Keratinocyte (primary cell): ENCODE measurements at regions not wholly inside any gene's neighbourhood (a gene's known extent, or its start where the extent isn't known, plus 50 kb on each side); places are given as distances from the start of the nearest gene placed in this dataset.

Source experiments
- DNase-seq: peaks from one replicate; pipeline ENCODE4 v3.0.0-alpha.2; 2011; ENCODE audit warnings: low read depth, missing footprints, low spot score
- FAIRE-seq: peaks from 2 replicates; lab custom pipeline; 2011; peaks lifted over from hg19 to GRCh38; lab: Jason Lieb, UNC
- H2AFZ ChIP-seq: 2 replicates; pipeline ENCODE4 v1.6.0; 2012; ENCODE audit warnings: low read length, control low read depth, inconsistent platforms; ENCODE audit not compliant: control insufficient read depth
- H3K27ac ChIP-seq: 2 replicates; pipeline ENCODE4 v1.5.1; 2011; ENCODE audit warnings: low read length; ENCODE audit not compliant: control insufficient read depth, insufficient read depth
- H3K27me3 ChIP-seq: 3 replicates; pipeline ENCODE4 v1.6.0; 2011; ENCODE audit warnings: low read length; ENCODE audit not compliant: control insufficient read depth, insufficient read depth; ENCODE audit errors: extremely low read depth
- H3K36me3 ChIP-seq, 2 experiments: 2 replicates in 1 of 2; 3 replicates in 1 of 2; pipeline ENCODE4 v1.5.1; 2011; ENCODE audit warnings: low read length in 2 of 2, mild to moderate bottlenecking in 1 of 2; ENCODE audit not compliant: control insufficient read depth in 2 of 2, insufficient read depth in 2 of 2; ENCODE audit errors: extremely low read depth in 1 of 2
- H3K4me1 ChIP-seq: 3 replicates; pipeline ENCODE4 v1.5.1; 2011; ENCODE audit warnings: low read length; ENCODE audit not compliant: control insufficient read depth, insufficient read depth; ENCODE audit errors: extremely low read depth
- H3K4me2 ChIP-seq: 3 replicates; pipeline ENCODE4 v1.6.0; 2011; ENCODE audit warnings: low read depth, low read length; ENCODE audit not compliant: control insufficient read depth, insufficient read depth; ENCODE audit errors: extremely low read depth
- H3K4me3 ChIP-seq, 3 experiments: fragments of 200-600 bp in 1 of 3; sonication (generic) in 1 of 3; 2 replicates in 2 of 3; 3 replicates in 1 of 3; pipeline ENCODE4 v1.5.1; 2011 to 2016; ENCODE audit warnings: low read length in 3 of 3, mild to moderate bottlenecking in 3 of 3, control low read depth in 2 of 3, inconsistent platforms in 1 of 3, low read depth in 1 of 3, mixed read lengths in 1 of 3, mixed run types in 1 of 3, moderate library complexity in 1 of 3; ENCODE audit not compliant: control insufficient read depth in 2 of 3, insufficient read depth in 2 of 3; ENCODE audit errors: extremely low read depth in 1 of 3
- H3K79me2 ChIP-seq: 2 replicates; pipeline ENCODE4 v1.6.0; 2012; ENCODE audit warnings: low read length; ENCODE audit not compliant: control insufficient read depth, insufficient read depth
- H3K9ac ChIP-seq: 3 replicates; pipeline ENCODE4 v1.6.0; 2011; ENCODE audit warnings: low read length; ENCODE audit not compliant: control insufficient read depth, insufficient read depth; ENCODE audit errors: extremely low read depth
- H3K9me1 ChIP-seq: 3 replicates; pipeline ENCODE4 v1.6.0; 2011; ENCODE audit warnings: low read length; ENCODE audit not compliant: control insufficient read depth, insufficient read depth; ENCODE audit errors: extremely low read depth
- H3K9me3 ChIP-seq: 2 replicates; pipeline ENCODE4 v1.5.1; 2012; ENCODE audit warnings: low read depth, low read length; ENCODE audit not compliant: control insufficient read depth
- H4K20me1 ChIP-seq: 3 replicates; pipeline ENCODE4 v1.6.0; 2011; ENCODE audit warnings: low read length; ENCODE audit not compliant: control insufficient read depth, insufficient read depth; ENCODE audit errors: extremely low read depth
- EZH2 ChIP-seq: IDR thresholded peaks from one replicate; pipeline ENCODE4 v1.6.1; 2012; ENCODE audit warnings: inconsistent platforms, mild to moderate bottlenecking, low read length, moderate library complexity
- dilution Hi-C: fragments of 300-500 bp; cut with MboI; formaldehyde crosslinking; loops from one replicate; pipeline ENCODE4 v1.7.0; 2020; ENCODE audit warnings: low sequenced_read_pairs; ENCODE audit not compliant: extremely low pct_ligation_motif_present
- TF ChIP-seq, protein P1 (sequence below), 3 experiments: IDR thresholded peaks in 1 of 3; conservative IDR thresholded peaks in 1 of 3; optimal IDR thresholded peaks in 1 of 3; 2 replicates in 2 of 3; 3 replicates in 1 of 3; pipeline versions ENCODE3 to v1.5.1; 2011; ENCODE audit warnings: low read length in 3 of 3, mild to moderate bottlenecking in 3 of 3, moderate library complexity in 2 of 3, control low read depth in 1 of 3, inconsistent platforms in 1 of 3; ENCODE audit not compliant: insufficient read depth in 2 of 3; ENCODE audit errors: extremely low read depth in 1 of 3

DNA sequence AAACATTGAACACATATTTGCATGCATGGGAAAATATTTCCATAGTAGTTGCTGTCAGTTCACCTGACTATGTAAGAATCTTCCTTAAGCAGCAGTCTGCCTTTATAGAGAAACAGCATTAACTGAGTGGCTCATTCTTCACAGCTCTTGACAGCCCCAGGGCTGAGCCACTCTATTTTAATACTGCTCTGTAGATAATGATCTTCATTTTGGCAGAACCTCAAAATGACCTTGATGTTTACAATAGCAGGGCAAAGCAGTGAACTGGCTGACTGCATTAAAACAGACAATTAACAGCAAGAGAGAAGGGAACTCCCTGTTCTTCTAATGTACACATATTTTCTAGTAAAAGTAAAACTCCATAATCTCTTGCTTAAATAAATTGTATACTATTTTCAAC lies 580.6 kb upstream of the SOX11 start:
- dilution Hi-C loops: no loop called here
- no peak for TF ChIP-seq EZH2
- TF ChIP-seq, protein P1, sequence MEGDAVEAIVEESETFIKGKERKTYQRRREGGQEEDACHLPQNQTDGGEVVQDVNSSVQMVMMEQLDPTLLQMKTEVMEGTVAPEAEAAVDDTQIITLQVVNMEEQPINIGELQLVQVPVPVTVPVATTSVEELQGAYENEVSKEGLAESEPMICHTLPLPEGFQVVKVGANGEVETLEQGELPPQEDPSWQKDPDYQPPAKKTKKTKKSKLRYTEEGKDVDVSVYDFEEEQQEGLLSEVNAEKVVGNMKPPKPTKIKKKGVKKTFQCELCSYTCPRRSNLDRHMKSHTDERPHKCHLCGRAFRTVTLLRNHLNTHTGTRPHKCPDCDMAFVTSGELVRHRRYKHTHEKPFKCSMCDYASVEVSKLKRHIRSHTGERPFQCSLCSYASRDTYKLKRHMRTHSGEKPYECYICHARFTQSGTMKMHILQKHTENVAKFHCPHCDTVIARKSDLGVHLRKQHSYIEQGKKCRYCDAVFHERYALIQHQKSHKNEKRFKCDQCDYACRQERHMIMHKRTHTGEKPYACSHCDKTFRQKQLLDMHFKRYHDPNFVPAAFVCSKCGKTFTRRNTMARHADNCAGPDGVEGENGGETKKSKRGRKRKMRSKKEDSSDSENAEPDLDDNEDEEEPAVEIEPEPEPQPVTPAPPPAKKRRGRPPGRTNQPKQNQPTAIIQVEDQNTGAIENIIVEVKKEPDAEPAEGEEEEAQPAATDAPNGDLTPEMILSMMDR (optimal IDR thresholded peaks at IDR 0.05 in 1 of 3, IDR thresholded peaks at IDR 0.05 in 1 of 3, conservative IDR thresholded peaks at IDR 0.05 in 1 of 3; ENCODE audit: extremely low read depth in 1 of 3, insufficient read depth in 2 of 3, low read length in 3 of 3): no peak
- H3K4me3 ChIP-seq: no peak overlapping the region
- DNase-seq (no peak), FAIRE-seq (no peak)
- no peak overlapping the region for H3K27ac ChIP-seq
- H2AFZ ChIP-seq: no peak overlapping the region
- H3K36me3 ChIP-seq: no peaks in the 10 kb centered on the region
- H3K4me2 ChIP-seq: no peak overlapping the region
- no peaks in the 10 kb centered on the region for H3K4me1 ChIP-seq
- H4K20me1 ChIP-seq: no peaks in the 10 kb centered on the region
- H3K9me3 ChIP-seq: no peaks in the 10 kb centered on the region
- no peaks in the 10 kb centered on the region for H3K27me3 ChIP-seq
- H3K9ac ChIP-seq: no peak overlapping the region
- H3K79me2 ChIP-seq: no peaks in the 10 kb centered on the region
- H3K9me1 ChIP-seq: no peaks in the 10 kb centered on the region

DNA sequence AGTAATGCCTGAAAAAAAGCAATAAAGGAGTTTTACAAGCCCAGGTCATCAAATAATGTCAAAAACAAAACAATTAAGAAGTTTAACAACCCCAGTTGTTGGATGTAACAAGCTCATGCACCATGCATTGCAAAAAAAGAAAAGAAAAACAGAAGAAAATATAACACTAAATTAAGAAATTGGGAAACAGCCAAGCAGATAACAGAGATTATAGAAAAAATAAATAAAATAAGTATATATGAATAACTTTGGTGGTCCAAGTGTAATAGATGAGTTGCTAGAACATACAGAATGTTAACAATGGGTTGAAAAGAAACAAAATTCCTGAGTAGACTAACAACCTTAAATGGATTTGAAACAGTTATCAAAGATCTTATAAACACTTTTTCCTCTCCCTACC lies 573.1 kb upstream of the SOX11 start:
- H2AFZ ChIP-seq: no peak overlapping the region
- no peaks in the 10 kb centered on the region for H3K9me1 ChIP-seq
- H3K9ac ChIP-seq: no peak overlapping the region
- H4K20me1 ChIP-seq: no peaks in the 10 kb centered on the region
- H3K36me3 ChIP-seq: no peaks in the 10 kb centered on the region
- DNase-seq (no peak), FAIRE-seq (no peak)
- H3K4me1 ChIP-seq: no peaks in the 10 kb centered on the region
- dilution Hi-C loops: no loop called here
- H3K4me3 ChIP-seq: no peak overlapping the region
- no peaks in the 10 kb centered on the region for H3K9me3 ChIP-seq
- H3K79me2 ChIP-seq: no peaks in the 10 kb centered on the region
- H3K27me3 ChIP-seq: no peaks in the 10 kb centered on the region
- no peak overlapping the region for H3K27ac ChIP-seq
- H3K4me2 ChIP-seq: no peak overlapping the region
- no peak for TF ChIP-seq EZH2
- TF ChIP-seq, protein P1 (optimal IDR thresholded peaks at IDR 0.05 in 1 of 3, IDR thresholded peaks at IDR 0.05 in 1 of 3, conservative IDR thresholded peaks at IDR 0.05 in 1 of 3; ENCODE audit: extremely low read depth in 1 of 3, insufficient read depth in 2 of 3, low read length in 3 of 3): no peak
